ENCODE measurements at regions not wholly inside any gene's neighbourhood (a gene's known extent, or its start where the extent isn't known, plus 50 kb on each side); places are given as distances from the start of the nearest gene placed in this dataset.
"Not testable (repeated sequence)": the region's sequence is repeated elsewhere in the genome, so short reads cannot be mapped to it uniquely, and the experiment has no call there.

DNA sequence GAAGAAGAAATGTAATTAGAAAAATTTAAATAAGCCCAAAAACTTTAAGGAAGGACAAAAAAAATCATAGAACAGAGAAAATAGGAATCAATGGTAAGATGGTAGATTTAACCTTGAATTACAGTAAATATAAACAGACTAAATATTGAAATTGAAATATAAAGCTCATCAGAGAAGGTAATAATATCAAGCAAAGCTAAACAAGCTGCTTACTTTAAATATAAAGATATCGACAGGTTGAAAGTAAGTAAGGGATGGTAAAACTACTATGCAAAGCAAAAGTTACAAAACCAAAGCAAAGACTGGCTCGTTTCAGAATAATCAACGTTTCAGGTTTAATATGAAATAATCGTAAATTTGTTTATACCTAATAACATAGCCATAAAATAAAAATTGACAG is 137.0 kb upstream of the KCNJ15 start:
- Histone ChIP-seq H3K27me3 (no peaks in the 10 kb centered on the region), H3K27ac (no peak overlapping the region), H3K4me3 (no peak overlapping the region), H3K4me1 (ENCODE audit: insufficient read depth) (no peaks in the 10 kb centered on the region), H3K9me3 (no peaks in the 10 kb centered on the region), H3K36me3 (no peaks in the 10 kb centered on the region)
- TF ChIP-seq POLR2A (IDR thresholded peaks at IDR 0.05) = no peak
- TF ChIP-seq, protein P1, sequence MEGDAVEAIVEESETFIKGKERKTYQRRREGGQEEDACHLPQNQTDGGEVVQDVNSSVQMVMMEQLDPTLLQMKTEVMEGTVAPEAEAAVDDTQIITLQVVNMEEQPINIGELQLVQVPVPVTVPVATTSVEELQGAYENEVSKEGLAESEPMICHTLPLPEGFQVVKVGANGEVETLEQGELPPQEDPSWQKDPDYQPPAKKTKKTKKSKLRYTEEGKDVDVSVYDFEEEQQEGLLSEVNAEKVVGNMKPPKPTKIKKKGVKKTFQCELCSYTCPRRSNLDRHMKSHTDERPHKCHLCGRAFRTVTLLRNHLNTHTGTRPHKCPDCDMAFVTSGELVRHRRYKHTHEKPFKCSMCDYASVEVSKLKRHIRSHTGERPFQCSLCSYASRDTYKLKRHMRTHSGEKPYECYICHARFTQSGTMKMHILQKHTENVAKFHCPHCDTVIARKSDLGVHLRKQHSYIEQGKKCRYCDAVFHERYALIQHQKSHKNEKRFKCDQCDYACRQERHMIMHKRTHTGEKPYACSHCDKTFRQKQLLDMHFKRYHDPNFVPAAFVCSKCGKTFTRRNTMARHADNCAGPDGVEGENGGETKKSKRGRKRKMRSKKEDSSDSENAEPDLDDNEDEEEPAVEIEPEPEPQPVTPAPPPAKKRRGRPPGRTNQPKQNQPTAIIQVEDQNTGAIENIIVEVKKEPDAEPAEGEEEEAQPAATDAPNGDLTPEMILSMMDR (IDR thresholded peaks at IDR 0.05) = no peak
- TF ChIP-seq EP300 (IDR thresholded peaks at IDR 0.05) = no peak
- intact Hi-C loops (cut with DNase I) = no loop called here
- DNase-seq = no peak
- 89 to 90% (median 90%) methylated on average over 4 of the region's 4 CpGs for WGBS, 3 donors

- intact Hi-C loops (cut with DNase I); H3K27ac ChIP-seq; H3K9me3 ChIP-seq; H3K4me1 ChIP-seq (ENCODE audit: insufficient read depth); H3K27me3 ChIP-seq; DNase-seq; H3K36me3 ChIP-seq; H3K4me3 ChIP-seq: not testable (repeated sequence)
- 92 to 95% (median 94%) methylated on average over 6 of the region's 6 CpGs for WGBS, 3 donors
Observed at GRCh38 chr21:38120679-38120983, 136.2 kb upstream of the KCNJ15 start.

GRCh38 chr21:38120984-38121855 is 135.6 kb upstream of the KCNJ15 start:
- intact Hi-C loops (cut with DNase I) = no loop called here
- Histone ChIP-seq H3K9me3 (no peaks in the 10 kb centered on the region), H3K4me3 (no peak overlapping the region), H3K27me3 (no peaks in the 10 kb centered on the region), H3K36me3 (no peaks in the 10 kb centered on the region), H3K27ac (no peak overlapping the region), H3K4me1 (ENCODE audit: insufficient read depth) (no peaks in the 10 kb centered on the region)
- no peak for DNase-seq
- WGBS, 3 donors = 90 to 93% (median 90%) methylated on average over 32 of the region's 32 CpGs
- TF ChIP-seq EP300 (IDR thresholded peaks at IDR 0.05) (no peak), POLR2A (IDR thresholded peaks at IDR 0.05) (no peak)
- TF ChIP-seq, protein P1 (IDR thresholded peaks at IDR 0.05) = no peak

- Histone ChIP-seq H3K27me3 (no peaks in the 10 kb centered on the region), H3K9me3 (no peaks in the 10 kb centered on the region), H3K4me1 (ENCODE audit: insufficient read depth) (no peaks in the 10 kb centered on the region), H3K36me3 (no peaks in the 10 kb centered on the region), H3K4me3 (no peak overlapping the region), H3K27ac (no peak overlapping the region)
- intact Hi-C loops (cut with DNase I) = no loop called here
- TF ChIP-seq POLR2A (IDR thresholded peaks at IDR 0.05) (no peak), EP300 (IDR thresholded peaks at IDR 0.05) (no peak)
- TF ChIP-seq, protein P1 (IDR thresholded peaks at IDR 0.05) = no peak
- WGBS, 3 donors = 76 to 81% (median 77%) methylated on average over 7 of the region's 7 CpGs
- no peak for DNase-seq
Observed at GRCh38 chr21:38121888-38122720, 134.7 kb upstream of the KCNJ15 start.

- intact Hi-C loops (cut with DNase I) = no loop called here
- Histone ChIP-seq H3K4me3 (no peak overlapping the region), H3K27ac (no peak overlapping the region), H3K36me3 (no peaks in the 10 kb centered on the region), H3K27me3 (no peaks in the 10 kb centered on the region), H3K9me3 (no peaks in the 10 kb centered on the region), H3K4me1 (ENCODE audit: insufficient read depth) (no peaks in the 10 kb centered on the region)
- DNase-seq = no peak
- TF ChIP-seq EP300 (IDR thresholded peaks at IDR 0.05) (no peak), POLR2A (IDR thresholded peaks at IDR 0.05) (no peak)
- TF ChIP-seq, protein P1 (IDR thresholded peaks at IDR 0.05) = no peak
- 74 to 91% (median 79%) methylated on average over 5 of the region's 5 CpGs for WGBS, 3 donors
Observed at GRCh38 chr21:38123626-38124025, 133.2 kb upstream of the KCNJ15 start.
